GM21619 (cell line): ENCODE measurements at regions not wholly inside any gene's neighbourhood (a gene's known extent, or its start where the extent isn't known, plus 50 kb on each side); places are given as distances from the start of the nearest gene placed in this dataset.

ENCODE experiments used
- ATAC-seq: cut with Tn5 transposase; IDR thresholded peaks from one replicate; pipeline ENCODE4 v1.9.1; 2021; ENCODE audit not compliant: unreplicated experiment

GRCh38 chr3:168417016-168417415 lies 321.3 kb upstream of the GOLIM4 start:
- no peak for ATAC-seq

GRCh38 chr3:168416446-168416845 lies 320.7 kb upstream of the GOLIM4 start:
- ATAC-seq: no peak

GRCh38 chr3:168414149-168414548 lies 318.4 kb upstream of the GOLIM4 start:
- no peak for ATAC-seq

GRCh38 chr3:168407381-168407780 lies 311.7 kb upstream of the GOLIM4 start:
- no peak for ATAC-seq

- no peak for ATAC-seq
These were observed 309.6 kb upstream of the GOLIM4 start for GRCh38 chr3:168405288-168405687.

- no peak for ATAC-seq
These were observed 302.8 kb upstream of the GOLIM4 start for GRCh38 chr3:168398371-168399025.

- no peak for ATAC-seq
These were observed 301.1 kb upstream of the GOLIM4 start for GRCh38 chr3:168396861-168397260.

GRCh38 chr3:168395551-168395950 lies 299.8 kb upstream of the GOLIM4 start:
- ATAC-seq: no peak

- no peak for ATAC-seq
These were observed 298.7 kb upstream of the GOLIM4 start for GRCh38 chr3:168394439-168394838.

- ATAC-seq: no peak
These were observed 290.6 kb upstream of the GOLIM4 start for GRCh38 chr3:168386301-168386700.

GRCh38 chr3:168384990-168385389 lies 289.3 kb upstream of the GOLIM4 start:
- no peak for ATAC-seq

- no peak for ATAC-seq
These were observed 287.8 kb upstream of the GOLIM4 start for GRCh38 chr3:168383573-168383972.

- ATAC-seq: no peak
These were observed 276.1 kb upstream of the GOLIM4 start for GRCh38 chr3:168371846-168372245.

- no peak for ATAC-seq
These were observed 269.2 kb upstream of the GOLIM4 start for GRCh38 chr3:168364967-168365366.

- ATAC-seq: no peak
These were observed 267.0 kb upstream of the GOLIM4 start for GRCh38 chr3:168362661-168363247.

- ATAC-seq: no peak
These were observed 266.4 kb upstream of the GOLIM4 start for GRCh38 chr3:168362156-168362555.

GRCh38 chr3:168360993-168361392 lies 265.3 kb upstream of the GOLIM4 start:
- no peak for ATAC-seq

GRCh38 chr3:168342946-168343850 lies 247.5 kb upstream of the GOLIM4 start:
- no peak for ATAC-seq

- ATAC-seq: no peak
These were observed 246.5 kb upstream of the GOLIM4 start for GRCh38 chr3:168341956-168342936.

- ATAC-seq: no peak
These were observed 245.6 kb upstream of the GOLIM4 start for GRCh38 chr3:168341192-168341815.
